VCaP (cell line): ENCODE measurements at regions not wholly inside any gene's neighbourhood (a gene's known extent, or its start where the extent isn't known, plus 50 kb on each side); places are given as distances from the start of the nearest gene placed in this dataset.

Source experiments
- H3K27ac ChIP-seq: fragments of 450-650 bp; 2 replicates; pipeline ENCODE4 v1.5.1; 2017
- TF ChIP-seq, protein P1 (sequence below): fragments of 450-650 bp; conservative IDR thresholded peaks from 2 replicates; pipeline ENCODE4 v1.5.1; 2017; ENCODE audit warnings: mild to moderate bottlenecking, moderate library complexity

DNA sequence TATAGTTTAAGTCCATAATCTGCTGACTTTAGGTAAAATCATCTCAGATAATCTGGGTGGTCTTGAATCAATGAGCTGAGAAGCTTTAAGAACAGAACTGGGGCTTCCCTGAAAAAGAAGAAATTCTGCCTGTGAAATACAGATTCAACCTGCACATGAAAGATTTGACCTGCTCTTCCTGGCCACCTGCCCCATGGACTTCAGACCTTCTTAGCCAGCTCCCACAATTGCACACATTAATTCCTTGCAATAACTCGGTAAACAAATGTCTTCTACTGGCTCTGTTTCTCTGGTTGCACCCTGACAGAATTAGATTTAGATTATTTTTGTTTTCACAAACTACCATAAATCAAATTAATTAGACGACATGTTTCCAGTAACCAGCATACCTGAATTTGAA, 2117.9 kb upstream of the C9orf72 start:
- no peak overlapping the region for H3K27ac ChIP-seq
- TF ChIP-seq, protein P1, sequence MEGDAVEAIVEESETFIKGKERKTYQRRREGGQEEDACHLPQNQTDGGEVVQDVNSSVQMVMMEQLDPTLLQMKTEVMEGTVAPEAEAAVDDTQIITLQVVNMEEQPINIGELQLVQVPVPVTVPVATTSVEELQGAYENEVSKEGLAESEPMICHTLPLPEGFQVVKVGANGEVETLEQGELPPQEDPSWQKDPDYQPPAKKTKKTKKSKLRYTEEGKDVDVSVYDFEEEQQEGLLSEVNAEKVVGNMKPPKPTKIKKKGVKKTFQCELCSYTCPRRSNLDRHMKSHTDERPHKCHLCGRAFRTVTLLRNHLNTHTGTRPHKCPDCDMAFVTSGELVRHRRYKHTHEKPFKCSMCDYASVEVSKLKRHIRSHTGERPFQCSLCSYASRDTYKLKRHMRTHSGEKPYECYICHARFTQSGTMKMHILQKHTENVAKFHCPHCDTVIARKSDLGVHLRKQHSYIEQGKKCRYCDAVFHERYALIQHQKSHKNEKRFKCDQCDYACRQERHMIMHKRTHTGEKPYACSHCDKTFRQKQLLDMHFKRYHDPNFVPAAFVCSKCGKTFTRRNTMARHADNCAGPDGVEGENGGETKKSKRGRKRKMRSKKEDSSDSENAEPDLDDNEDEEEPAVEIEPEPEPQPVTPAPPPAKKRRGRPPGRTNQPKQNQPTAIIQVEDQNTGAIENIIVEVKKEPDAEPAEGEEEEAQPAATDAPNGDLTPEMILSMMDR = no peak

DNA sequence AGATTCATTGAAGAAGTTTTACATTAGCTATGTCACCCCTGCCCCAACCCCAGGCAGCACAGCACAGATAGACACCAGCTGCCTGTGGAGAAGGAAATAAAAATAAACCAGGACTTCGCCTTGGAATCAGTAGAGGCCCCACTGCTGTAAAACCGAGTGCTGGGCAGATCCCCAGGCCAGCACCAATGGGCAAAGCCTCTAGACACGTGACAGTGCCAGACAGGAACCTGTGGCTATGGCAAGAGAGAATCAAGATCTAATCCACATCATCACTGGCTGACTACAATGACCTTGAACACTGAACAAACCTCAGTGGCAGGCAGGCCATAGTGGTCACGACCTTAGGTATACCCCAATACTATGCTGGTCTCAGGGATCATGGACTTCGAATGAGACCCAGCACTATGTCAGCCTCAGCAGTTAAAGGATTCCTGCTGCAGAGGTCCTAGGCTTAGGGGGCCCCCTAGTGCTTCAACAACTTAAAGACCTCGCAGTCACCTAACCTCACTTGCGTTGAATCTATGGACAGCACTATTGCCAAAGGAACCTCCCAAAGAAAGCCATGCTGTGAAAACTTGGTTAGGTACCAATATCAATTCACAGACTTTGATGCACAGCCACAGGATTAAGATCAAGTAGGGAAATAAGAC, 2118.6 kb upstream of the C9orf72 start:
- no peak overlapping the region for H3K27ac ChIP-seq
- TF ChIP-seq, protein P1 = peak; percentile 68

GRCh38 chr9:29697011-29697410, 2123.7 kb upstream of the C9orf72 start:
- TF ChIP-seq, protein P1 = no peak
- H3K27ac ChIP-seq = no peak overlapping the region

DNA sequence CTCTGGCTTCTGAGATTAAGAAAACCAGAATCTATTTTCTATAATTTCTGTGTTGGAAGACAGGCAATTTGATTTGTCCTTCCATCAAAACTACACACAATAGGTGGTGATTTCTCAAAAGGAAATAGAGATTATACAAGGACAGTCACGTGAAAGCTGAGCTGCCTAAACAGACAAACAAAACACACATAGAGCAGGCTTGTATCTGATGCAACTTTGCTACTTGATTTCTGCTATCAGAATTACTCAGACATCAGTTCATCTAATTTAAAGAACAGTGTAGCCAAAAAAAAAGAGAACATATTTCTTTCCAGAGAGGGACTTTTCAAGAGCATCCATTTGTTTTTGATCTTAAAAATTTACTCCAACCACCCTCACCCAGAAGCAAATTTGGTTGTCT, 2128.3 kb upstream of the C9orf72 start:
- TF ChIP-seq, protein P1 = no peak
- H3K27ac ChIP-seq = no peak overlapping the region

GRCh38 chr9:29701971-29702370, 2128.7 kb upstream of the C9orf72 start:
- H3K27ac ChIP-seq = no peak overlapping the region
- TF ChIP-seq, protein P1 = no peak

DNA sequence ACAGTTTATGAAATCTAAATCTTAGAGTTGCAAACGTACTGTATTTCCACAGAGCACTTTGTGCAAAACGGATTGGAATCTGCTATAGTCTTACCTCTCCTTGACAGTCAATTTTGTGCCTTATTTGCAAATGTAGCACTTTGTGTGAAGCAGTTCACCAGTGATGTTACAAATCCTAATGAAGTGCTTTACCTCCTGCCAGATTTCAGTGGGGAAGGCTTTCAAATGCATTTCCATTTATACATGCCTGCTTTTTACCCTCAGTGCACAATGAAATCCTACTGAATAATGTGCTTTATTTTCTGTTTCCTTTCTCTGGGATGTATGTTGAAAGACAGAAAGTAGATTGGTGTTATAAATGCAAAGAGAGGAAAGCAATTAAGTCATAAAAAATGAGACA, 2141.6 kb upstream of the C9orf72 start:
- H3K27ac ChIP-seq = no peak overlapping the region
- TF ChIP-seq, protein P1 = no peak

DNA sequence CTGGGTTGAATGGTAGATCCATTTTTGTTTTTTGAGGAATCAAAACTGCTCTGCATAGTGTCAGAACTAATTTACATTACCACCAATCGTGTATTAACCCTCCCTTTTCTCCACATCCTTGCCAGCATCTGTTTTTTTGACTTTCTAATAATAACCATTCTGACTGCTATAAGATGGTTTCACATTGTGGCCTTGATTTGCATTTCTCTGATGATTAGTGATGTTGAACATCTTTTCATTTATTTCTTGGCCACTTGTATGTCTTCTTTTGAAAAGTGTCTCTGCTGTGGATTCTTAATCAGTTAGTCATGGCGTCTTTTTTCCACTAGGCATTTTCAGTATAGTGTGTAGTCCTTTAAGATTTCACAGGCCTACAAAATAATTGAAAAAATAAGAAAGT, 2144.3 kb upstream of the C9orf72 start:
- no peak overlapping the region for H3K27ac ChIP-seq

More for the DNA sequence above, 2144.3 kb upstream of the C9orf72 start:
- TF ChIP-seq, protein P1 = no peak
